GM03348 (cell line): ENCODE measurements at regions not wholly inside any gene's neighbourhood (a gene's known extent, or its start where the extent isn't known, plus 50 kb on each side); places are given as distances from the start of the nearest gene placed in this dataset.
"Not testable (repeated sequence)": the region's sequence is repeated elsewhere in the genome, so short reads cannot be mapped to it uniquely, and the experiment has no call there.

Source experiments
- DNase-seq: peaks from one replicate; pipeline ENCODE4 v3.0.0; 2012; ENCODE audit warnings: low spot score

- DNase-seq, result no peak
These were observed 700.0 kb upstream of the SOX11 start for GRCh38 chr2:4992226-4992625.

- DNase-seq, result no peak
These were observed 696.7 kb upstream of the SOX11 start for GRCh38 chr2:4995466-4995865.

- DNase-seq, result no peak
These were observed 684.6 kb upstream of the SOX11 start for GRCh38 chr2:5007596-5007995.

GRCh38 chr2:5019324-5019723 lies 672.9 kb upstream of the SOX11 start:
- no peak for DNase-seq

GRCh38 chr2:5020116-5020875 lies 671.9 kb upstream of the SOX11 start:
- DNase-seq, result no peak

- DNase-seq, result no peak
These were observed 671.0 kb upstream of the SOX11 start for GRCh38 chr2:5021136-5021535.

- no peak for DNase-seq
These were observed 670.1 kb upstream of the SOX11 start for GRCh38 chr2:5022061-5022460.

GRCh38 chr2:5022708-5023635 lies 669.2 kb upstream of the SOX11 start:
- not testable (repeated sequence) for DNase-seq

GRCh38 chr2:5026571-5027234 lies 665.5 kb upstream of the SOX11 start:
- no peak for DNase-seq

GRCh38 chr2:5035057-5035488 lies 657.1 kb upstream of the SOX11 start:
- no peak for DNase-seq

- no peak for DNase-seq
These were observed 655.9 kb upstream of the SOX11 start for GRCh38 chr2:5036256-5036655.

GRCh38 chr2:5039241-5039975 lies 652.8 kb upstream of the SOX11 start:
- DNase-seq, result no peak

- DNase-seq, result no peak
These were observed 651.6 kb upstream of the SOX11 start for GRCh38 chr2:5040571-5040970.

GRCh38 chr2:5041501-5041900 lies 650.7 kb upstream of the SOX11 start:
- DNase-seq, result no peak

GRCh38 chr2:5042666-5043440 lies 649.3 kb upstream of the SOX11 start:
- DNase-seq, result no peak

- no peak for DNase-seq
These were observed 640.9 kb upstream of the SOX11 start for GRCh38 chr2:5051300-5051699.

- no peak for DNase-seq
These were observed 639.3 kb upstream of the SOX11 start for GRCh38 chr2:5052905-5053304.

GRCh38 chr2:5057891-5058351 lies 634.3 kb upstream of the SOX11 start:
- DNase-seq, result no peak

GRCh38 chr2:5060956-5061355 lies 631.2 kb upstream of the SOX11 start:
- no peak for DNase-seq

GRCh38 chr2:5064687-5065086 lies 627.5 kb upstream of the SOX11 start:
- DNase-seq, result no peak

- DNase-seq, result no peak
These were observed 624.4 kb upstream of the SOX11 start for GRCh38 chr2:5067816-5068215.
